ENCODE measurements at regions not wholly inside any gene's neighbourhood (a gene's known extent, or its start where the extent isn't known, plus 50 kb on each side); places are given as distances from the start of the nearest gene placed in this dataset.

GRCh38 chr13:57353831-57354230 lies 186.8 kb downstream of the PRR20E start:
- CTCF ChIA-PET, result no interaction called here
- POLR2A ChIA-PET, result no interaction called here
- TF ChIP-seq PRRX2 (CRISPR knock-in tag; IDR thresholded peaks at IDR 0.05), result no peak
- TF ChIP-seq, protein P1, sequence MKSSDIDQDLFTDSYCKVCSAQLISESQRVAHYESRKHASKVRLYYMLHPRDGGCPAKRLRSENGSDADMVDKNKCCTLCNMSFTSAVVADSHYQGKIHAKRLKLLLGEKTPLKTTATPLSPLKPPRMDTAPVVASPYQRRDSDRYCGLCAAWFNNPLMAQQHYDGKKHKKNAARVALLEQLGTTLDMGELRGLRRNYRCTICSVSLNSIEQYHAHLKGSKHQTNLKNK (CRISPR knock-in tag; IDR thresholded peaks at IDR 0.05), result no peak
- no peak for TF ChIP-seq ZNF396 (CRISPR knock-in tag; IDR thresholded peaks at IDR 0.05; ENCODE audit: borderline replicate concordance)
- no peak for TF ChIP-seq ATF1 (CRISPR knock-in tag; IDR thresholded peaks at IDR 0.05)
- no peak for TF ChIP-seq ZNF671 (CRISPR knock-in tag; IDR thresholded peaks at IDR 0.05)
- TF ChIP-seq TP53 (CRISPR knock-in tag; IDR thresholded peaks at IDR 0.05), result no peak
- no peak for TF ChIP-seq OVOL2 (CRISPR knock-in tag; IDR thresholded peaks at IDR 0.05; ENCODE audit: borderline replicate concordance)
- TF ChIP-seq ETV6 (CRISPR knock-in tag; IDR thresholded peaks at IDR 0.05), result no peak
- no peak for TF ChIP-seq TCF7 (CRISPR knock-in tag; IDR thresholded peaks at IDR 0.05; ENCODE audit: low read depth)
- TF ChIP-seq, protein P2, sequence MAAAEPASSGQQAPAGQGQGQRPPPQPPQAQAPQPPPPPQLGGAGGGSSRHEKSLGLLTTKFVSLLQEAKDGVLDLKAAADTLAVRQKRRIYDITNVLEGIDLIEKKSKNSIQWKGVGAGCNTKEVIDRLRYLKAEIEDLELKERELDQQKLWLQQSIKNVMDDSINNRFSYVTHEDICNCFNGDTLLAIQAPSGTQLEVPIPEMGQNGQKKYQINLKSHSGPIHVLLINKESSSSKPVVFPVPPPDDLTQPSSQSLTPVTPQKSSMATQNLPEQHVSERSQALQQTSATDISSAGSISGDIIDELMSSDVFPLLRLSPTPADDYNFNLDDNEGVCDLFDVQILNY (CRISPR knock-in tag; IDR thresholded peaks at IDR 0.05), result no peak
- TF ChIP-seq GTF2I (CRISPR knock-in tag; conservative IDR thresholded peaks at IDR 0.05), result no peak
- no peak for TF ChIP-seq MXD4 (CRISPR knock-in tag; IDR thresholded peaks at IDR 0.05; ENCODE audit: borderline replicate concordance)
- TF ChIP-seq MYBL2 (CRISPR knock-in tag; IDR thresholded peaks at IDR 0.05), result no peak
- TF ChIP-seq ELF4 (CRISPR knock-in tag; IDR thresholded peaks at IDR 0.05; ENCODE audit: low read depth), result no peak
- no peak for TF ChIP-seq NFE2L1 (CRISPR knock-in tag; IDR thresholded peaks at IDR 0.05)
- no peak for TF ChIP-seq JAZF1 (CRISPR knock-in tag; IDR thresholded peaks at IDR 0.05)
- no peak for TF ChIP-seq ZNF532 (CRISPR knock-in tag; IDR thresholded peaks at IDR 0.05; ENCODE audit: borderline replicate concordance)
- no peak for TF ChIP-seq TEAD4 (CRISPR knock-in tag; IDR thresholded peaks at IDR 0.05)
- no peak for TF ChIP-seq JUN (CRISPR knock-in tag; IDR thresholded peaks at IDR 0.05)
- no peak for TF ChIP-seq CDX4 (CRISPR knock-in tag; IDR thresholded peaks at IDR 0.05; ENCODE audit: borderline replicate concordance)
- H3K9me3 Mint-ChIP-seq, result no peaks in the 10 kb centered on the region
- no peak for DNase-seq (ENCODE audit: low spot score)
- no peak overlapping the region for H3K27ac Mint-ChIP-seq
- ATAC-seq, result no peak
- H3K4me3 Mint-ChIP-seq, result no peak overlapping the region
- no peaks in the 10 kb centered on the region for H3K36me3 Mint-ChIP-seq
- no peaks in the 10 kb centered on the region for H3K27me3 Mint-ChIP-seq (ENCODE audit: low read depth)
- no peaks in the 10 kb centered on the region for H3K4me1 Mint-ChIP-seq

DNA sequence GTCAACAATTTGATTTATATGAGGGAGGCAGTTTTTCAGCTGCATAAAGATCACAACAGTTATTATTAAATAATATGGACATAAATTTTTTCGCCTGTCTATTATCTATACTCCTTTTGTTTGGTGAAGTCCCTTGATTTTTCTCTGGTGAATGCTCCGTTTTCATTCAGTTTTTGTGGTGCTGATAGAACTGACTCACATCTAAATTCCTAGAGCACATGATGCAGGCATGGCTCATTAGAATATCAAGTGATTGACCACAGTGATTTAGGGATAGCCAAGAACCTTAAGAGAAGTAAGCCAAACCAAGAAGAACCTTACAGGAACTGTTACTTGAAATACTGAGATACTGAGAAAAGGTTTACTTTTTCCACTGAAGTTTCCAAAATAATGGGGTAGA lies 208.9 kb downstream of the PRR20E start:
- ATAC-seq (no peak), DNase-seq (ENCODE audit: low spot score) (no peak)
- Mint-ChIP-seq H3K27ac (no peak overlapping the region), H3K27me3 (ENCODE audit: low read depth) (no peaks in the 10 kb centered on the region), H3K4me1 (no peaks in the 10 kb centered on the region), H3K9me3 (no peaks in the 10 kb centered on the region), H3K4me3 (no peak overlapping the region), H3K36me3 (no peaks in the 10 kb centered on the region)
- TF ChIP-seq ZNF671 (CRISPR knock-in tag; IDR thresholded peaks at IDR 0.05) (no peak), KAT7 (CRISPR knock-in tag; IDR thresholded peaks at IDR 0.05; ENCODE audit: borderline replicate concordance) (no peak), SP1 (CRISPR knock-in tag; conservative IDR thresholded peaks at IDR 0.05) (no peak), NFATC4 (CRISPR knock-in tag; IDR thresholded peaks at IDR 0.05) (no peak), TEAD1 (CRISPR knock-in tag; IDR thresholded peaks at IDR 0.05) (no peak), CREB1 (CRISPR knock-in tag; IDR thresholded peaks at IDR 0.05) (no peak), ZNF263 (CRISPR knock-in tag; IDR thresholded peaks at IDR 0.05; ENCODE audit: low read depth) (no peak), TCF7 (CRISPR knock-in tag; IDR thresholded peaks at IDR 0.05; ENCODE audit: low read depth) (no peak), NR2C2 (CRISPR knock-in tag; IDR thresholded peaks at IDR 0.05) (no peak), ELF4 (CRISPR knock-in tag; IDR thresholded peaks at IDR 0.05; ENCODE audit: low read depth) (no peak), MAX (CRISPR knock-in tag; IDR thresholded peaks at IDR 0.05) (no peak)
- TF ChIP-seq, protein P3, sequence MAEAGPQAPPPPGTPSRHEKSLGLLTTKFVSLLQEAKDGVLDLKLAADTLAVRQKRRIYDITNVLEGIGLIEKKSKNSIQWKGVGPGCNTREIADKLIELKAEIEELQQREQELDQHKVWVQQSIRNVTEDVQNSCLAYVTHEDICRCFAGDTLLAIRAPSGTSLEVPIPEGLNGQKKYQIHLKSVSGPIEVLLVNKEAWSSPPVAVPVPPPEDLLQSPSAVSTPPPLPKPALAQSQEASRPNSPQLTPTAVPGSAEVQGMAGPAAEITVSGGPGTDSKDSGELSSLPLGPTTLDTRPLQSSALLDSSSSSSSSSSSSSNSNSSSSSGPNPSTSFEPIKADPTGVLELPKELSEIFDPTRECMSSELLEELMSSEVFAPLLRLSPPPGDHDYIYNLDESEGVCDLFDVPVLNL (CRISPR knock-in tag; IDR thresholded peaks at IDR 0.05; ENCODE audit: borderline replicate concordance, low read depth), result no peak
- POLR2A ChIA-PET, result no interaction called here
- CTCF ChIA-PET, result no interaction called here
